ENCODE measurements at regions not wholly inside any gene's neighbourhood (a gene's known extent, or its start where the extent isn't known, plus 50 kb on each side); places are given as distances from the start of the nearest gene placed in this dataset.

DNA sequence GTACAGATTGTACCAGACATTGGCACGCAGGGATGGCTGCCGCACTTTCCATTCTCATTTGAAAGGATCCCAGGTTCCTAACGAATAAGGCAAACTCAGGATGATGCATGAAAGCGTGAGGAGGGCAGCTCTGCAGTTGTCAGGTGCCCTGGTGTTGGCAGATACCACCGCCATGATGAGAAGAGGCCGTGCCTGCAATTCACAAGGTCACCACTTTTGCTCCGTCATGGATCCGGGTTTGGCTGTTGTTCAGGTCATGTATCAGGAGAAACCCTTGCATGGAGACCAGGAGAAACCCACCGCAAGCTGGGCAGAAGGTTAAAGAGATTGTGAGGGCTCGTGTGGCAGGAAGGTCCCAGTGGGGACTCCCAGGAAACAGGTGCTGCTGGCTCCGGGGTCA is 233.2 kb downstream of the KLF6 start:
- TF ChIP-seq, protein P1, sequence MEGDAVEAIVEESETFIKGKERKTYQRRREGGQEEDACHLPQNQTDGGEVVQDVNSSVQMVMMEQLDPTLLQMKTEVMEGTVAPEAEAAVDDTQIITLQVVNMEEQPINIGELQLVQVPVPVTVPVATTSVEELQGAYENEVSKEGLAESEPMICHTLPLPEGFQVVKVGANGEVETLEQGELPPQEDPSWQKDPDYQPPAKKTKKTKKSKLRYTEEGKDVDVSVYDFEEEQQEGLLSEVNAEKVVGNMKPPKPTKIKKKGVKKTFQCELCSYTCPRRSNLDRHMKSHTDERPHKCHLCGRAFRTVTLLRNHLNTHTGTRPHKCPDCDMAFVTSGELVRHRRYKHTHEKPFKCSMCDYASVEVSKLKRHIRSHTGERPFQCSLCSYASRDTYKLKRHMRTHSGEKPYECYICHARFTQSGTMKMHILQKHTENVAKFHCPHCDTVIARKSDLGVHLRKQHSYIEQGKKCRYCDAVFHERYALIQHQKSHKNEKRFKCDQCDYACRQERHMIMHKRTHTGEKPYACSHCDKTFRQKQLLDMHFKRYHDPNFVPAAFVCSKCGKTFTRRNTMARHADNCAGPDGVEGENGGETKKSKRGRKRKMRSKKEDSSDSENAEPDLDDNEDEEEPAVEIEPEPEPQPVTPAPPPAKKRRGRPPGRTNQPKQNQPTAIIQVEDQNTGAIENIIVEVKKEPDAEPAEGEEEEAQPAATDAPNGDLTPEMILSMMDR (IDR thresholded peaks at IDR 0.05 in 4 of 5, conservative IDR thresholded peaks at IDR 0.05 in 1 of 5), result no peak
- no peak for TF ChIP-seq POLR2A (IDR thresholded peaks at IDR 0.05)

Measured in gastrocnemius medialis (tissue), 4 donors.